Testis (tissue), 2 donors: ENCODE measurements at regions not wholly inside any gene's neighbourhood (a gene's known extent, or its start where the extent isn't known, plus 50 kb on each side); places are given as distances from the start of the nearest gene placed in this dataset.

Experiments used
- DNase-seq: peaks from one replicate; pipeline ENCODE4 v3.0.0-alpha.2; 2019
- H3K27ac ChIP-seq, 2 donors: fragments of 200-600 bp; sonication (generic); one replicate each; pipeline ENCODE4 v1.5.1; 2019
- H3K27me3 ChIP-seq: fragments of 200-600 bp; sonication (generic); one replicate; pipeline ENCODE4 v1.5.1; 2019
- H3K36me3 ChIP-seq: fragments of 200-600 bp; sonication (generic); one replicate; pipeline ENCODE4 v1.5.1; 2017; ENCODE audit warnings: low read depth; ENCODE audit errors: missing control alignments
- H3K4me1 ChIP-seq: fragments of 200-600 bp; sonication (generic); one replicate; pipeline ENCODE4 v1.5.1; 2019
- H3K4me3 ChIP-seq, 2 donors: fragments of 200-600 bp; sonication (generic); one replicate each; pipeline ENCODE4 v1.5.1; 2017 to 2019
- H3K9me3 ChIP-seq: fragments of 200-600 bp; sonication (generic); one replicate; pipeline ENCODE4 v1.5.1; 2017
- POLR2A ChIP-seq: fragments of 450-650 bp; IDR thresholded peaks from one replicate; pipeline ENCODE4 v1.6.1; 2017; ENCODE audit warnings: antibody characterized with exemption, mild to moderate bottlenecking, moderate library complexity
- WGBS, 2 donors: methylation state at CpG; one replicate each; pipeline ENCODE4 v1.1.5; 2018; 5-methylcytosine and 5-hydroxymethylcytosine counted together
- intact Hi-C: fragments of 100-400 bp; cut with DNase I; formaldehyde crosslinking; loops from one replicate; pipeline ENCODE4 v1.15.1; 2023; ENCODE audit warnings: low total_unique reads
- TF ChIP-seq, protein P1 (sequence below), 3 experiments: fragments of 450-650 bp in 2 of 3; fragments of 200-600 bp in 1 of 3; sonication (generic) in 1 of 3; IDR thresholded peaks; one replicate each; pipeline ENCODE4 v1.5.1; 2016 to 2019; ENCODE audit warnings: antibody characterized with exemption in 3 of 3, mild to moderate bottlenecking in 2 of 3, moderate library complexity in 1 of 3

DNA sequence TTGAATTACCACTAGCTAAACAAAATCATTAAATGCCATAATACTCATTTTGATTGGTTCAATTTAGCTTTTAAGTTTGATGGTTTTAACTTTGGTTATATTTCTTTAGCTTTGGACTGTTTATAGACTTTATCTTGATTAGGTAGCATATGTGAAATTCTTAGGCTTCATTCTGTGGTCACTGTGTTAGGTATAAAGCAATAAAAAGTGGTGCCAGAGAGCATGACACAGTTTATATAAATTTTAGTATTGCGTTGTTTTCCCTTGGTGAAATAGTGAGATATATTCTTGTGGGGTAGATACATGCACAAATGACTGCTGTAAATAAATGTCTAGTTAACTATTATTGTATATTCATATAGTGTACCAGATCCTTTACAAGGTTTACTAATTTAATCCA lies 474.2 kb upstream of the GRID2 start:
- no peaks in the 10 kb centered on the region for H3K27me3 ChIP-seq
- H3K4me1 ChIP-seq, result no peaks in the 10 kb centered on the region
- H3K9me3 ChIP-seq, result no peaks in the 10 kb centered on the region
- no peaks in the 10 kb centered on the region for H3K36me3 ChIP-seq
- intact Hi-C loops, result no loop called here
- no peak for DNase-seq
- 74 to 88% methylated on average over 1 of the region's 1 CpG for WGBS, 2 donors
- no peak overlapping the region for H3K4me3 ChIP-seq
- no peak for TF ChIP-seq POLR2A
- TF ChIP-seq, protein P1, sequence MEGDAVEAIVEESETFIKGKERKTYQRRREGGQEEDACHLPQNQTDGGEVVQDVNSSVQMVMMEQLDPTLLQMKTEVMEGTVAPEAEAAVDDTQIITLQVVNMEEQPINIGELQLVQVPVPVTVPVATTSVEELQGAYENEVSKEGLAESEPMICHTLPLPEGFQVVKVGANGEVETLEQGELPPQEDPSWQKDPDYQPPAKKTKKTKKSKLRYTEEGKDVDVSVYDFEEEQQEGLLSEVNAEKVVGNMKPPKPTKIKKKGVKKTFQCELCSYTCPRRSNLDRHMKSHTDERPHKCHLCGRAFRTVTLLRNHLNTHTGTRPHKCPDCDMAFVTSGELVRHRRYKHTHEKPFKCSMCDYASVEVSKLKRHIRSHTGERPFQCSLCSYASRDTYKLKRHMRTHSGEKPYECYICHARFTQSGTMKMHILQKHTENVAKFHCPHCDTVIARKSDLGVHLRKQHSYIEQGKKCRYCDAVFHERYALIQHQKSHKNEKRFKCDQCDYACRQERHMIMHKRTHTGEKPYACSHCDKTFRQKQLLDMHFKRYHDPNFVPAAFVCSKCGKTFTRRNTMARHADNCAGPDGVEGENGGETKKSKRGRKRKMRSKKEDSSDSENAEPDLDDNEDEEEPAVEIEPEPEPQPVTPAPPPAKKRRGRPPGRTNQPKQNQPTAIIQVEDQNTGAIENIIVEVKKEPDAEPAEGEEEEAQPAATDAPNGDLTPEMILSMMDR (IDR thresholded peaks at IDR 0.05), result no peak
- no peak overlapping the region for H3K27ac ChIP-seq

DNA sequence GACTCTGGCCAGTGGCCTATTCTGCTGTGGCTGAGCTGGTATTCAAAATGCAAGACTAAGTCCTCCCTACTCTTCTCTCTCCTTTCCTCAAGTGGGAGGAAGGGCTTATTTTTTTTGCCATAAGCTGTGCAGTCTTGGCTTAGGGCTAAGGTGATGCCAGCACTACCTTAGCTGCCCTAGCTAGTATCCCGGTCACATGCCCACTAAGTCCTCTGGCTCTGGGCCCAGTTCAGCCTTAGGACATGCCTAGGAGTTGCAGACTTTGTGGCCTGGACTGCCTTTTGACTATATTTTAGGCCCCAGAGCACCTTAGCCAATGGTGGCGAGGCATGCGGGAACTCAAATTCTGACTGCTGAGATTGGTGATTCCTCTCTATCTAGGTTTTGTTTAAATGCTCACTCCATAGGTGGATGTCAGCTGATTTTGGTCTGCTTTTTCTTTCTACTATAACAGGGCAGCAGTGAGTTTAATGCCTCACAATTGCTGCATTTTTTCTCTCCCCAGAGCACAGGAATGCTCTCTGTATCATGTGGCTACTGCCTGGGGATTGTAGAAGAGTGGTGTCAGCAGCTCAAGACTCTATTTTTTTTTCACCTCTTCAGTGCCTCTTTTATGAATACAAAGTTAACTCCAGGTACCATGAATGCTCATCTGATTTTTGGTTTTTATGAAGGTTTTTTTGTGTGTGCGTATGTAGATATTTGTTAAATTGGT lies 472.9 kb upstream of the GRID2 start:
- H3K36me3 ChIP-seq, result no peaks in the 10 kb centered on the region
- H3K27me3 ChIP-seq, result no peaks in the 10 kb centered on the region
- DNase-seq, result no peak
- no peak overlapping the region for H3K4me3 ChIP-seq
- H3K9me3 ChIP-seq, result no peaks in the 10 kb centered on the region
- no peaks in the 10 kb centered on the region for H3K4me1 ChIP-seq
- intact Hi-C loops, result no loop called here
- no peak overlapping the region for H3K27ac ChIP-seq
- 71 to 82% methylated on average over 4 of the region's 4 CpGs for WGBS, 2 donors
- no peak for TF ChIP-seq POLR2A
- TF ChIP-seq, protein P1 (IDR thresholded peaks at IDR 0.05), result no peak

DNA sequence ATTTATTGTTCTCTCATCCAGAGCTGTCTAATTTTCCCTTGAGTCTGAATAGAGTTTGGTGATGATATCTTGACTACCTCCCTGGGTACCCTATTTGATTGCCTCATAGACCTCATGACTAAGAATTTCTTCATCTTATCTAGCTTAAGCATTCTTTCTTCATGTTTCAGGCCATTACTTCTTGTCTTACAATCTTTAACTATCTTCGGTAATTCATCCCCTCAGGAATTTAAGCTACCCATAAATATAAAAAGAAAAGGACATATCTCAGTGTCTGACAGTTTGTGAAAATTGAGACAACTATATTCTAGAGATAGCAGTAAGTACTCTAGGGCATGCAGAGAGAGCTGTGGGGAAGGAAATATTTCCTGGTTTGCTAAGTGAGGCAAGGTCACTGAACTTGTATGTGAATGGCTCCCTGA lies 466.1 kb upstream of the GRID2 start:
- no peak for DNase-seq
- Histone ChIP-seq H3K9me3 (no peaks in the 10 kb centered on the region), H3K27ac (no peak overlapping the region), H3K36me3 (no peaks in the 10 kb centered on the region), H3K4me1 (no peaks in the 10 kb centered on the region), H3K27me3 (no peaks in the 10 kb centered on the region), H3K4me3 (no peak overlapping the region)
- no peak for TF ChIP-seq POLR2A
- TF ChIP-seq, protein P1 (IDR thresholded peaks at IDR 0.05), result no peak
- WGBS, 2 donors, result 23 to 35% methylated on average over 1 of the region's 1 CpG
- intact Hi-C loops, result no loop called here

DNA sequence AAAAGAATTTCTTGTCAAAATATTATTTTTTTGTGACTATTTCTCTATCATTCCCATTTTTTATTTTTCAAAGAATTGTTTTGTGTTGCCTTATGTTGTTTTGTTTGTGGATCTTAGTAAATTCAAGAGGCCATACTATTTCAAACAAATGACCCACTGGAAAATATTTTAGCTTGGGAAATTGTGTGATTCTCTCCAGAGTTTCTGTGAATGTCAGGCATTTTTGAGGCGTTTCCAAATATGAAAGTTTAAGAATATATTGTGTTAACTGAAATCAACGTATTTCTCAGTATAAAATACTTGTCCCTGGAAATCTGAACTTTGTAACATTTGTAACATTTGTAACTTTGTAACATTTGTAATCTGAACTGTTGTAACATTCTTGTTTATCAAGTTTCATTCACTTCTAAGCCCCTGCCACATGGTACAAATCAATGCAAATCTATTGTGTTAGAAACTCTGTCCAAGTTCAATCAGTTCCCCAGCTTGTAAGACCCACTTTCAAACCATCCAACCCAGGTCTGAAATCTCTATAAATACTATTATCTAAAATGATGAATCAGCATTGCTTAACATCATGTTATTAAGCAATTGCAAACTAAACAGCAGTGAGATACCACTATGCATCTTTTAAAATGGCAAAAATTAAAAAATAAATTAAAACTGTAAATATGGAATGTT lies 465.4 kb upstream of the GRID2 start:
- Histone ChIP-seq H3K27ac (no peak overlapping the region), H3K4me1 (no peaks in the 10 kb centered on the region), H3K36me3 (no peaks in the 10 kb centered on the region), H3K27me3 (no peaks in the 10 kb centered on the region), H3K4me3 (no peak overlapping the region), H3K9me3 (no peaks in the 10 kb centered on the region)
- 55% methylated on average over 2 of the region's 2 CpGs for WGBS, 2 donors
- intact Hi-C loops, result no loop called here
- no peak for TF ChIP-seq POLR2A
- TF ChIP-seq, protein P1 (IDR thresholded peaks at IDR 0.05), result no peak
- DNase-seq, result no peak
